GM23248 (cell line): ENCODE measurements at regions not wholly inside any gene's neighbourhood (a gene's known extent, or its start where the extent isn't known, plus 50 kb on each side); places are given as distances from the start of the nearest gene placed in this dataset.

Experiments used
- EZH2 ChIP-seq: fragments of 200-600 bp; sonication (generic); IDR thresholded peaks from 2 replicates; pipeline ENCODE4 v1.6.1; 2018; ENCODE audit warnings: antibody characterized with exemption, mild to moderate bottlenecking; ENCODE audit not compliant: insufficient read depth, poor library complexity, severe bottlenecking
- EZH2phosphoT487 ChIP-seq: fragments of 200-600 bp; sonication (generic); IDR thresholded peaks from 2 replicates; pipeline ENCODE4 v1.6.1; 2018; ENCODE audit warnings: antibody characterized with exemption, moderate library complexity, mild to moderate bottlenecking, low read depth; ENCODE audit not compliant: insufficient read depth

DNA sequence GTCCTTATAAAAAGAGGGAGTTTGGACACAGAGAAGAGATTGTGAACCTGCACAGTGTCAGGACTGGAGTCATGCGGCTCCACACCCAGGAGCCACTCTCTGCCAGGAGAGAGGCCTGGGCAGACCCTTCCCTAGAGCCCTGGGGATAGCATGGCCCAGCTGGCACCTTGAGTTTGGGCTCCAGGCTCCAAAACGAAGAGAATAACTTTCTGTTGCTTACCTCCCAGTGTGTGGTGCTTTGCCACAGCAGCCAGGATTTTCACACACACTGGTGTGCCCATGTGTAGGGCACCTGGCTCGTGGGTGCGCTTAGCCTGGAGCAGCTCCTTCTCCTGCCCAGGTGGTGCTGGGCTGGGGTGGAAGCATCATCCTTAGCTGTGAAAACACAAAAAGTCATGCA, 344.3 kb downstream of the TEX29 start:
- TF ChIP-seq EZH2phosphoT487 (no peak), EZH2 (no peak)
